H9 (cell line): ENCODE measurements at regions not wholly inside any gene's neighbourhood (a gene's known extent, or its start where the extent isn't known, plus 50 kb on each side); places are given as distances from the start of the nearest gene placed in this dataset.

Experiments used
- DNase-seq: peaks from one replicate; pipeline ENCODE4 v3.0.0-alpha.2; 2017
- H2AFZ ChIP-seq: one replicate; pipeline ENCODE4 v1.6.1; 2013; ENCODE audit warnings: mild to moderate bottlenecking, low read length, control low read depth, moderate library complexity
- H2AK5ac ChIP-seq: 2 replicates; pipeline ENCODE4 v1.6.1; 2013; ENCODE audit warnings: low read length, control low read depth, mixed read lengths; ENCODE audit not compliant: insufficient read length
- H2BK120ac ChIP-seq: one replicate; pipeline ENCODE4 v1.6.1; 2013; ENCODE audit warnings: low read depth, mild to moderate bottlenecking, low read length, control low read depth, inconsistent platforms; ENCODE audit not compliant: poor library complexity, severe bottlenecking
- H2BK12ac ChIP-seq: 2 replicates; pipeline ENCODE4 v1.6.1; 2013; ENCODE audit warnings: low read length, control low read depth, mixed read lengths, low read depth; ENCODE audit not compliant: insufficient read length
- H2BK15ac ChIP-seq: 2 replicates; pipeline ENCODE4 v1.6.1; 2013; ENCODE audit warnings: low read depth, low read length, control low read depth
- H2BK20ac ChIP-seq: one replicate; pipeline ENCODE4 v1.6.1; 2013; ENCODE audit warnings: low read depth, mild to moderate bottlenecking, low read length, control low read depth, inconsistent platforms; ENCODE audit not compliant: poor library complexity, severe bottlenecking
- H2BK5ac ChIP-seq: 2 replicates; pipeline ENCODE4 v1.6.1; 2013; ENCODE audit warnings: low read length, control low read depth, mixed read lengths; ENCODE audit not compliant: insufficient read length
- H3K14ac ChIP-seq: 2 replicates; pipeline ENCODE4 v1.6.1; 2013; ENCODE audit warnings: low read length, control low read depth; ENCODE audit not compliant: insufficient read depth
- H3K18ac ChIP-seq: 2 replicates; pipeline ENCODE4 v1.6.1; 2013; ENCODE audit warnings: low read depth, mild to moderate bottlenecking, mixed read lengths, low read length, control low read depth; ENCODE audit not compliant: insufficient read length
- H3K23ac ChIP-seq: 2 replicates; pipeline ENCODE4 v1.6.1; 2013; ENCODE audit warnings: low read length, control low read depth, mixed read lengths, low read depth; ENCODE audit not compliant: insufficient read length
- H3K23me2 ChIP-seq: 2 replicates; pipeline ENCODE4 v1.6.1; 2013; ENCODE audit warnings: low read depth, mild to moderate bottlenecking, mixed read lengths, low read length, control low read depth; ENCODE audit not compliant: insufficient read length, poor library complexity, severe bottlenecking
- H3K27ac ChIP-seq: 2 replicates; pipeline ENCODE4 v1.5.1; 2013; ENCODE audit warnings: low read length, control low read depth, mixed read lengths, low read depth; ENCODE audit not compliant: insufficient read length
- H3K27me3 ChIP-seq: 2 replicates; pipeline ENCODE4 v1.6.1; 2013; ENCODE audit warnings: low read length, control low read depth, inconsistent platforms; ENCODE audit not compliant: insufficient read depth
- H3K4ac ChIP-seq: 2 replicates; pipeline ENCODE4 v1.6.1; 2013; ENCODE audit warnings: low read depth, mild to moderate bottlenecking, control low read depth, inconsistent platforms, low read length, moderate library complexity
- H3K4me1 ChIP-seq: 2 replicates; pipeline ENCODE4 v1.6.1; 2013; ENCODE audit warnings: low read length, control low read depth, inconsistent platforms; ENCODE audit not compliant: insufficient read depth
- H3K4me2 ChIP-seq: 2 replicates; pipeline ENCODE4 v1.6.1; 2013; ENCODE audit warnings: low read length, control low read depth, mixed read lengths; ENCODE audit not compliant: insufficient read length, insufficient read depth
- H3K56ac ChIP-seq: 2 replicates; pipeline ENCODE4 v1.6.1; 2013; ENCODE audit warnings: low read depth, mild to moderate bottlenecking, mixed read lengths, low read length, control low read depth; ENCODE audit not compliant: insufficient read length
- H3K79me1 ChIP-seq: 2 replicates; pipeline ENCODE4 v1.6.1; 2013; ENCODE audit warnings: low read depth, mild to moderate bottlenecking, moderate library complexity, low read length, control low read depth, inconsistent platforms; ENCODE audit not compliant: insufficient read depth, poor library complexity, severe bottlenecking
- H3K79me2 ChIP-seq: 2 replicates; pipeline ENCODE4 v1.6.1; 2013; ENCODE audit warnings: low read length, control low read depth, inconsistent platforms; ENCODE audit not compliant: insufficient read depth
- H3K9ac ChIP-seq: 2 replicates; pipeline ENCODE4 v1.6.1; 2013; ENCODE audit warnings: low read length, control low read depth, mixed read lengths; ENCODE audit not compliant: insufficient read length; ENCODE audit errors: extremely low read depth
- H3K9me3 ChIP-seq: one replicate; pipeline ENCODE4 v1.6.1; 2013; ENCODE audit warnings: low read depth, low read length, inconsistent platforms; ENCODE audit not compliant: control insufficient read depth
- H3T11ph ChIP-seq: one replicate; pipeline ENCODE4 v1.6.1; 2013; ENCODE audit warnings: mild to moderate bottlenecking, low read length, control low read depth, inconsistent platforms
- H4K20me1 ChIP-seq: one replicate; pipeline ENCODE4 v1.6.1; 2013; ENCODE audit not compliant: control insufficient read depth, insufficient read length, insufficient read depth
- H4K5ac ChIP-seq: 2 replicates; pipeline ENCODE4 v1.6.1; 2013; ENCODE audit warnings: low read depth, mild to moderate bottlenecking, mixed read lengths, low read length, control low read depth; ENCODE audit not compliant: insufficient read length
- H4K8ac ChIP-seq: replicated peaks from 2 replicates; pipeline ENCODE4 v1.6.1; 2013; ENCODE audit warnings: low read length, control low read depth, mixed read lengths, low read depth; ENCODE audit not compliant: insufficient read length
- H4K91ac ChIP-seq: 2 replicates; pipeline ENCODE4 v1.6.1; 2013; ENCODE audit warnings: low read depth, mild to moderate bottlenecking, moderate library complexity, mixed read lengths, low read length, control low read depth; ENCODE audit not compliant: insufficient read length
- H3K27ac Mint-ChIP-seq, 3 experiments: 2 replicates in 2 of 3; 3 replicates in 1 of 3; pipeline ENCODE4 v1.8.0; 2020 to 2021; ENCODE audit warnings: mixed read lengths in 3 of 3, mild to moderate bottlenecking in 1 of 3, moderate library complexity in 1 of 3
- H3K27me3 Mint-ChIP-seq: 2 replicates; pipeline ENCODE4 v1.8.0; 2021; ENCODE audit warnings: low read depth, mild to moderate bottlenecking, moderate library complexity, mixed read lengths
- H3K36me3 Mint-ChIP-seq, 3 experiments: 2 replicates in 2 of 3; 3 replicates in 1 of 3; pipeline ENCODE4 v1.8.0; 2020 to 2021; ENCODE audit warnings: low read depth in 3 of 3, mixed read lengths in 3 of 3; ENCODE audit not compliant: insufficient read depth in 1 of 3
- H3K4me1 Mint-ChIP-seq, 2 experiments: 2 replicates each; pipeline ENCODE4 v1.8.0; 2020; ENCODE audit warnings: mixed read lengths in 2 of 2
- H3K4me3 Mint-ChIP-seq, 2 experiments: 2 replicates in 1 of 2; 3 replicates in 1 of 2; pipeline ENCODE4 v1.8.0; 2020 to 2021; ENCODE audit warnings: mild to moderate bottlenecking in 2 of 2, mixed read lengths in 2 of 2, moderate library complexity in 1 of 2
- H3K9me3 Mint-ChIP-seq, 2 experiments: 2 replicates in 1 of 2; 3 replicates in 1 of 2; pipeline ENCODE4 v1.8.0; 2020; ENCODE audit warnings: mild to moderate bottlenecking in 2 of 2, mixed read lengths in 2 of 2, moderate library complexity in 1 of 2
- CTCF ChIP-seq: fragments of 200-600 bp; sonication (generic); conservative IDR thresholded peaks from 3 replicates; pipeline ENCODE4 v1.8.0; 2021; ENCODE audit warnings: antibody characterized with exemption, mild to moderate bottlenecking
- WGBS: extraction: QIAGEN DNeasy Blood & Tissue Kit; methylation state at CpG from one replicate; pipeline ENCODE4 v1.1.7; 2013; ENCODE audit warnings: missing lambda C conversion rate, low lambda C conversion rate, mixed read lengths; ENCODE audit not compliant: insufficient read length; ENCODE audit errors: extremely low coverage; 5-methylcytosine and 5-hydroxymethylcytosine counted together

GRCh38 chr13:72198042-72198441 lies 331.0 kb upstream of the DACH1 start:
- no peaks in the 10 kb centered on the region for H3K79me1 ChIP-seq
- H2AK5ac ChIP-seq, result no peak overlapping the region
- H3T11ph ChIP-seq, result no peak overlapping the region
- no peaks in the 10 kb centered on the region for H3K79me2 ChIP-seq
- Mint-ChIP-seq H3K4me1 (peaks cover 0 to 8% of the 10 kb centered on the region in 2 experiments; a peak in 1 of 4 replicates), H3K36me3 (no peaks in the 10 kb centered on the region), H3K9me3 (no peaks in the 10 kb centered on the region), H3K4me3 (no peak overlapping the region), H3K27ac (no peak overlapping the region), H3K27me3 (no peaks in the 10 kb centered on the region)
- no peaks in the 10 kb centered on the region for H3K27me3 ChIP-seq
- no peak overlapping the region for H2BK5ac ChIP-seq
- H3K4me2 ChIP-seq, result no peak overlapping the region
- H4K91ac ChIP-seq, result no peak overlapping the region
- H3K18ac ChIP-seq, result no peak overlapping the region
- no peaks in the 10 kb centered on the region; the same call in 1 of the 2 replicates for H3K4me1 ChIP-seq
- no peak for TF ChIP-seq CTCF
- H4K5ac ChIP-seq, result no peak overlapping the region
- H4K8ac ChIP-seq, result no peak overlapping the region
- DNase-seq, result no peak
- no peak overlapping the region for H3K23ac ChIP-seq
- no peak overlapping the region for H2BK15ac ChIP-seq
- H2BK120ac ChIP-seq, result no peak overlapping the region
- no peaks in the 10 kb centered on the region for H3K23me2 ChIP-seq
- H3K27ac ChIP-seq, result no peak overlapping the region
- no peak overlapping the region for H3K56ac ChIP-seq
- WGBS, result no CpG with 5 or more reads among the region's 3 CpGs
- no peak overlapping the region for H2BK12ac ChIP-seq
- no peak overlapping the region for H2AFZ ChIP-seq
- H4K20me1 ChIP-seq, result no peaks in the 10 kb centered on the region
- no peak overlapping the region for H3K4ac ChIP-seq
- no peak overlapping the region for H3K9ac ChIP-seq
- H3K9me3 ChIP-seq, result no peaks in the 10 kb centered on the region
- no peak overlapping the region for H3K14ac ChIP-seq
- H2BK20ac ChIP-seq, result no peak overlapping the region
